Inflammatory macrophage (primary cell): ENCODE measurements at regions not wholly inside any gene's neighbourhood (a gene's known extent, or its start where the extent isn't known, plus 50 kb on each side); places are given as distances from the start of the nearest gene placed in this dataset.

Experiments
- DNase-seq, 2 donors: peaks; one replicate each; pipeline ENCODE4 v3.0.0-alpha.2; 2020 to 2022

- no peak for DNase-seq
Observed at GRCh38 chr3:18771931-18772330, 346.8 kb upstream of the SATB1 start.

- DNase-seq: no peak
Observed at GRCh38 chr3:18770800-18771199, 345.7 kb upstream of the SATB1 start.

GRCh38 chr3:18767756-18768303 is 342.7 kb upstream of the SATB1 start:
- DNase-seq: no peak

GRCh38 chr3:18766974-18767373 is 341.8 kb upstream of the SATB1 start:
- DNase-seq: peak; percentile 24 to 41

GRCh38 chr3:18765662-18766061 is 340.5 kb upstream of the SATB1 start:
- no peak for DNase-seq

GRCh38 chr3:18765161-18765560 is 340.0 kb upstream of the SATB1 start:
- DNase-seq: no peak

- DNase-seq: no peak
Observed at GRCh38 chr3:18761530-18761929, 336.4 kb upstream of the SATB1 start.

- peak; percentile 67 to 74 for DNase-seq
Observed at GRCh38 chr3:18758047-18758704, 333.0 kb upstream of the SATB1 start.

- no peak for DNase-seq
Observed at GRCh38 chr3:18757476-18757875, 332.3 kb upstream of the SATB1 start.

- no peak for DNase-seq
Observed at GRCh38 chr3:18752273-18752934, 327.3 kb upstream of the SATB1 start.

- no peak for DNase-seq
Observed at GRCh38 chr3:18751514-18751913, 326.4 kb upstream of the SATB1 start.

GRCh38 chr3:18747383-18747782 is 322.2 kb upstream of the SATB1 start:
- DNase-seq: peak; percentile 82 to 85

- peak; percentile 86 to 92 for DNase-seq
Observed at GRCh38 chr3:18745472-18745871, 320.3 kb upstream of the SATB1 start.

GRCh38 chr3:18744472-18744871 is 319.3 kb upstream of the SATB1 start:
- no peak for DNase-seq

GRCh38 chr3:18743761-18744160 is 318.6 kb upstream of the SATB1 start:
- DNase-seq: no peak

GRCh38 chr3:18740631-18741583 is 315.8 kb upstream of the SATB1 start:
- peak; percentile 84 to 87 for DNase-seq

GRCh38 chr3:18739099-18739433 is 313.9 kb upstream of the SATB1 start:
- peak; percentile 83 to 90 for DNase-seq

GRCh38 chr3:18738393-18739098 is 313.4 kb upstream of the SATB1 start:
- no peak for DNase-seq

- no peak for DNase-seq
Observed at GRCh38 chr3:18735005-18735404, 309.9 kb upstream of the SATB1 start.

- no peak for DNase-seq
Observed at GRCh38 chr3:18734309-18734708, 309.2 kb upstream of the SATB1 start.

GRCh38 chr3:18732474-18732873 is 307.3 kb upstream of the SATB1 start:
- no peak for DNase-seq

GRCh38 chr3:18730491-18730890 is 305.4 kb upstream of the SATB1 start:
- no peak for DNase-seq

GRCh38 chr3:18729671-18730070 is 304.5 kb upstream of the SATB1 start:
- no peak for DNase-seq
